Right atrium auricular region (tissue), 2 donors: ENCODE measurements at regions not wholly inside any gene's neighbourhood (a gene's known extent, or its start where the extent isn't known, plus 50 kb on each side); places are given as distances from the start of the nearest gene placed in this dataset.

Experiments used
- DNase-seq: peaks from one replicate; pipeline ENCODE4 v3.0.0-alpha.2; 2019; ENCODE audit warnings: low spot score
- H3K27ac ChIP-seq, 2 donors: fragments of 200-600 bp; sonication (generic); 1 replicate in 1 of 2; 2 replicates in 1 of 2; pipeline ENCODE4 v1.5.1; 2016 to 2019
- H3K27me3 ChIP-seq, 2 donors: fragments of 200-600 bp; sonication (generic); one replicate each; pipeline versions ENCODE4 v1.5.1 to v1.6.0; 2017 to 2019
- H3K36me3 ChIP-seq: fragments of 200-600 bp; sonication (generic); one replicate; pipeline ENCODE4 v1.5.1; 2016
- H3K4me1 ChIP-seq, 2 donors: fragments of 200-600 bp; sonication (generic); one replicate each; pipeline versions ENCODE4 v1.5.1 to v1.6.0; 2017 to 2019
- H3K4me3 ChIP-seq, 2 donors: fragments of 200-600 bp; sonication (generic); 1 replicate in 1 of 2; 2 replicates in 1 of 2; pipeline ENCODE4 v1.5.1; 2017 to 2019; ENCODE audit warnings: mild to moderate bottlenecking in 1 of 2, moderate library complexity in 1 of 2
- H3K9me3 ChIP-seq, 2 donors: fragments of 200-600 bp; sonication (generic); one replicate each; pipeline ENCODE4 v1.5.1; 2019
- CTCF ChIP-seq, 2 donors: fragments of 200-600 bp; sonication (generic); IDR thresholded peaks; one replicate each; pipeline ENCODE4 v1.5.1; 2019; ENCODE audit warnings: antibody characterized with exemption in 2 of 2

GRCh38 chr2:152883951-152884487 lies 165.6 kb downstream of the ARL6IP6 start:
- no peak for TF ChIP-seq CTCF (IDR thresholded peaks at IDR 0.05)
- H3K4me1 ChIP-seq: no peaks in the 10 kb centered on the region
- H3K36me3 ChIP-seq: no peaks in the 10 kb centered on the region
- H3K27me3 ChIP-seq: no peaks in the 10 kb centered on the region
- DNase-seq: no peak
- no peak overlapping the region for H3K27ac ChIP-seq
- no peak overlapping the region for H3K4me3 ChIP-seq
- H3K9me3 ChIP-seq: peaks cover 0 to 3% of the 10 kb centered on the region in 2 donors

- Histone ChIP-seq H3K4me1 (no peaks in the 10 kb centered on the region), H3K27me3 (no peaks in the 10 kb centered on the region), H3K27ac (no peak overlapping the region), H3K4me3 (no peak overlapping the region), H3K9me3 (peaks cover 0 to 3% of the 10 kb centered on the region in 2 donors), H3K36me3 (no peaks in the 10 kb centered on the region)
- no peak for TF ChIP-seq CTCF (IDR thresholded peaks at IDR 0.05)
- DNase-seq: no peak
These were observed 163.1 kb downstream of the ARL6IP6 start for GRCh38 chr2:152881527-152881926.

GRCh38 chr2:152879275-152879674 lies 160.9 kb downstream of the ARL6IP6 start:
- Histone ChIP-seq H3K27me3 (no peaks in the 10 kb centered on the region), H3K4me3 (no peak overlapping the region), H3K36me3 (no peaks in the 10 kb centered on the region), H3K4me1 (no peaks in the 10 kb centered on the region), H3K27ac (no peak overlapping the region), H3K9me3 (peaks cover 0 to 3% of the 10 kb centered on the region in 2 donors)
- DNase-seq: no peak
- no peak for TF ChIP-seq CTCF (IDR thresholded peaks at IDR 0.05)

- H3K36me3 ChIP-seq: no peaks in the 10 kb centered on the region
- H3K4me1 ChIP-seq: no peaks in the 10 kb centered on the region
- TF ChIP-seq CTCF (IDR thresholded peaks at IDR 0.05): no peak
- DNase-seq: no peak
- no peak overlapping the region for H3K27ac ChIP-seq
- H3K27me3 ChIP-seq: no peaks in the 10 kb centered on the region
- no peak overlapping the region for H3K4me3 ChIP-seq
- no peaks in the 10 kb centered on the region for H3K9me3 ChIP-seq
These were observed 157.6 kb downstream of the ARL6IP6 start for GRCh38 chr2:152875701-152876695.

GRCh38 chr2:152874955-152875354 lies 156.5 kb downstream of the ARL6IP6 start:
- Histone ChIP-seq H3K4me1 (no peaks in the 10 kb centered on the region), H3K4me3 (no peak overlapping the region), H3K9me3 (no peaks in the 10 kb centered on the region), H3K27ac (no peak overlapping the region), H3K27me3 (no peaks in the 10 kb centered on the region), H3K36me3 (no peaks in the 10 kb centered on the region)
- no peak for TF ChIP-seq CTCF (IDR thresholded peaks at IDR 0.05)
- DNase-seq: no peak
